CD4-positive, alpha-beta memory T cell (primary cell): ENCODE measurements at regions not wholly inside any gene's neighbourhood (a gene's known extent, or its start where the extent isn't known, plus 50 kb on each side); places are given as distances from the start of the nearest gene placed in this dataset.

Source experiments
- CTCF ChIA-PET: fragments of 350-600 bp; sonication (Branson Sonifier 250); formaldehyde crosslinking; loops from one replicate; lab custom pipeline; 2021; ENCODE audit warnings: inconsistent platforms; ENCODE audit not compliant: partially characterized antibody; lab: Charles Lee
- POLR2A ChIA-PET: fragments of 350-600 bp; sonication (Branson Sonifier 250); formaldehyde crosslinking; loops from one replicate; lab custom pipeline; 2021; ENCODE audit not compliant: partially characterized antibody; lab: Charles Lee
- DNase-seq, 5 donors: peaks; one replicate each; pipeline versions ENCODE4 v3.0.0 to v3.0.0-alpha.2; 2020 to 2022; ENCODE audit warnings: mixed read lengths in 1 of 5
- H3K27ac ChIP-seq: one replicate; pipeline ENCODE4 v1.7.0; 2013; ENCODE audit warnings: low read depth, low read length
- H3K27me3 ChIP-seq: 2 replicates; pipeline ENCODE4 v1.7.0; 2013; ENCODE audit warnings: mild to moderate bottlenecking, low read length, moderate library complexity; ENCODE audit not compliant: insufficient read depth
- H3K36me3 ChIP-seq: 2 replicates; pipeline ENCODE4 v1.7.0; 2013; ENCODE audit warnings: mild to moderate bottlenecking, low read length, moderate library complexity; ENCODE audit not compliant: insufficient read depth
- H3K4me1 ChIP-seq: 2 replicates; pipeline ENCODE4 v1.7.0; 2013; ENCODE audit warnings: mild to moderate bottlenecking, low read length, moderate library complexity; ENCODE audit not compliant: insufficient read depth
- H3K4me3 ChIP-seq, 2 donors: one replicate each; pipeline ENCODE4 v1.7.0; 2013; ENCODE audit warnings: low read length in 2 of 2, mild to moderate bottlenecking in 1 of 2
- H3K9me3 ChIP-seq, 2 donors: one replicate each; pipeline ENCODE4 v1.7.0; 2013; ENCODE audit warnings: low read length in 2 of 2, control low read depth in 1 of 2; ENCODE audit not compliant: control insufficient read depth in 1 of 2
- H3K27ac Mint-ChIP-seq, 7 donors: one replicate each; pipeline ENCODE4 v1.8.0; 2020 to 2021; ENCODE audit warnings: mixed read lengths in 7 of 7, mild to moderate bottlenecking in 6 of 7, inconsistent platforms in 3 of 7, moderate library complexity in 3 of 7
- H3K27me3 Mint-ChIP-seq, 2 donors: one replicate each; pipeline ENCODE4 v1.8.0; 2020 to 2021; ENCODE audit warnings: mixed read lengths in 2 of 2
- H3K36me3 Mint-ChIP-seq, 2 donors: one replicate each; pipeline ENCODE4 v1.8.0; 2020 to 2021; ENCODE audit warnings: mixed read lengths in 2 of 2, inconsistent platforms in 1 of 2, mild to moderate bottlenecking in 1 of 2
- H3K4me1 Mint-ChIP-seq, 4 donors: one replicate each; pipeline ENCODE4 v1.8.0; 2020 to 2021; ENCODE audit warnings: mixed read lengths in 4 of 4, mild to moderate bottlenecking in 1 of 4
- H3K4me3 Mint-ChIP-seq, 8 donors: one replicate each; pipeline ENCODE4 v1.8.0; 2020 to 2021; ENCODE audit warnings: mixed read lengths in 8 of 8, mild to moderate bottlenecking in 7 of 8, moderate library complexity in 6 of 8, inconsistent platforms in 3 of 8
- H3K9me3 Mint-ChIP-seq, 8 donors: one replicate each; pipeline ENCODE4 v1.8.0; 2020 to 2021; ENCODE audit warnings: mixed read lengths in 8 of 8, mild to moderate bottlenecking in 5 of 8, inconsistent platforms in 3 of 8, moderate library complexity in 1 of 8
- intact Hi-C: fragments of 100-400 bp; cut with micrococcal nuclease; formaldehyde crosslinking; loops from one replicate; pipeline ENCODE4 v1.15.1; 2023

DNA sequence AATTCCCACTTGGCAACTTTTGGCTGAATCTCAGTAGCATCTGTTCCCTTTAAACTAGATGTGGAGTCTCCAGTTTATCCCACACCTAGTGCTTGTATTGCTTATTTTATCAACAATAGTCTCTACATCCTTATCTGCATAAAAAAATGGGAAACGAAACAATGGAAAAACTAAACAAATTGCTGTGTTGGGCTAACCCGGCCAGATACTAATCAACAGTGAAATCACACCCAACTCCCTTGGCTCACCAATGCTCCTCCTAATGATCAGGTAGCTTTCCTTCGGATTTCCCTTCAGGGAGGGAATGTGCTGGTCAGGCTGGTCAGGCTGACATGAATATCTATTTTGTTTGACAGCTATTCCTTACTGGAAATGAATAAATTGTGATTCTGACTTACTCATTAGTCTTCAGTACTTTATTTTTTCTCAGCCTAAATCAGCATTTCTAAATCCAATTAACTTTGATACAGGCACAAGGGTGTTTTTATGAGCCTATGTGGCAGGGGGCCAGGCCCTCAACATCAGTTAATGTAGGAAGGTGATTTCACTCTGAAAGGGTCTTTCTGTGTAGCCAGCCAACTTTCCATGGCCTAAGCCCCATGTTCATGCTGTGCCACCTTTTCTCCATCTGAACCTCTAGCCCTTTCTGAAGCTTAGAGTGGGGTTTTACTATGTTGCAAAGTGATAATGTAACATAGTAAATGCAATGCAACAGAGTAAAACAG, 170.5 kb upstream of the NPSR1 start:
- Histone ChIP-seq H3K4me1 (no peaks in the 10 kb centered on the region), H3K27ac (no peak overlapping the region), H3K36me3 (no peaks in the 10 kb centered on the region), H3K9me3 (no peaks in the 10 kb centered on the region), H3K27me3 (no peaks in the 10 kb centered on the region), H3K4me3 (no peak overlapping the region)
- ChIA-PET CTCF (no interaction called here), POLR2A (no interaction called here)
- Mint-ChIP-seq H3K27me3 (no peaks in the 10 kb centered on the region), H3K4me1 (no peaks in the 10 kb centered on the region), H3K27ac (no peak overlapping the region), H3K9me3 (peaks cover 2 to 16% (median 6%) of the 10 kb centered on the region in 8 donors), H3K36me3 (no peaks in the 10 kb centered on the region), H3K4me3 (no peak overlapping the region)
- no peak for DNase-seq
- intact Hi-C loops = no loop called here

DNA sequence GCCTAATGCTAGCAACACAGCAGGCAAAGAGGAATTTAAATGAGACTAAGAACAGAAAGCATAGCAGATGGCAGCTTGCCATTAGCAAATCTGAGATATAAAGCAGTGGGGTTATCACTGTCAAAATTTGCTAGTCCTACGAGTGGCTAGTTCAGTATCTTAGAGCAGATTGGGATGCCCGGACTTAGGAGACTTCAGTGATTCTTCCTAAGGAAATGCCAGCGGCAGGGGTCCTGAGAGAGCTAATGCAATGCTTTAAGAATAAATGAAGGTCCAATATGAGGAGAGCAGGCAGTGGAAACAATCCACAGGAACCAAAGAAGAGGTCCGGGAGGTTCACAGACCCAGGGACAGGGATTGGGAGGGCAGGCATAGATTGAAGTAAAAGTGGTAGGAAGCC, 169.3 kb upstream of the NPSR1 start:
- intact Hi-C loops = no loop called here
- CTCF ChIA-PET = no interaction called here

DNA sequence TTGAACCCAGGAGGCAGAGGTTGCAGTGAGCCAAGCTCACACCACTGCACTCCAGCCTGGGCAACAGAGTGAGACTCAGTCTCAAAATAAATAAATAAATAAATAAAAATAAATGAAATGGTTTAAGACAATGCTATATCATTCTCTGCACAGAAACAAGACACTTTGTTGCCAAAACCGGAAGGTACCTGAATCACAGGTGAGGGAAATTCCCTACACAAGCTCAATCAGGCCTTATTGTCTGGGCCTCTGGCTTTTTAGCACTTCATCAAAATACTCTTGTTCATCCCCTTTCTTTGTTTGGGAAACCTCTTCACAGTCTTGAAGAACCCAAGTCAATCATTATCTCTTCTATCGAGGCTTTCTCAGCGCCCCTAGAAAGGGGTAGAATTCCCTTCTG, 166.1 kb upstream of the NPSR1 start:
- Histone ChIP-seq H3K27me3 (no peaks in the 10 kb centered on the region), H3K36me3 (no peaks in the 10 kb centered on the region), H3K9me3 (no peaks in the 10 kb centered on the region), H3K4me3 (no peak overlapping the region), H3K27ac (no peak overlapping the region), H3K4me1 (no peaks in the 10 kb centered on the region)
- intact Hi-C loops = no loop called here
- no peak overlapping the region for H3K27ac Mint-ChIP-seq
- ChIA-PET POLR2A (no interaction called here), CTCF (no interaction called here)
- no peaks in the 10 kb centered on the region for H3K4me1 Mint-ChIP-seq
- no peaks in the 10 kb centered on the region for H3K36me3 Mint-ChIP-seq
- peaks cover 0 to 2% of the 10 kb centered on the region in 2 donors for H3K27me3 Mint-ChIP-seq
- peaks cover 0 to 7% (median 4%) of the 10 kb centered on the region in 8 donors for H3K9me3 Mint-ChIP-seq
- H3K4me3 Mint-ChIP-seq = no peak overlapping the region
- DNase-seq = no peak

More for the DNA sequence above, 169.3 kb upstream of the NPSR1 start:
- Histone ChIP-seq H3K27ac (no peak overlapping the region), H3K4me3 (no peak overlapping the region), H3K27me3 (no peaks in the 10 kb centered on the region), H3K9me3 (no peaks in the 10 kb centered on the region), H3K36me3 (no peaks in the 10 kb centered on the region), H3K4me1 (no peaks in the 10 kb centered on the region)
- Mint-ChIP-seq H3K4me1 (no peaks in the 10 kb centered on the region), H3K27ac (no peak overlapping the region), H3K36me3 (no peaks in the 10 kb centered on the region), H3K4me3 (no peak overlapping the region), H3K9me3 (peaks cover 0 to 9% (median 2%) of the 10 kb centered on the region in 8 donors), H3K27me3 (no peaks in the 10 kb centered on the region)
- DNase-seq = no peak
- POLR2A ChIA-PET = no interaction called here

DNA sequence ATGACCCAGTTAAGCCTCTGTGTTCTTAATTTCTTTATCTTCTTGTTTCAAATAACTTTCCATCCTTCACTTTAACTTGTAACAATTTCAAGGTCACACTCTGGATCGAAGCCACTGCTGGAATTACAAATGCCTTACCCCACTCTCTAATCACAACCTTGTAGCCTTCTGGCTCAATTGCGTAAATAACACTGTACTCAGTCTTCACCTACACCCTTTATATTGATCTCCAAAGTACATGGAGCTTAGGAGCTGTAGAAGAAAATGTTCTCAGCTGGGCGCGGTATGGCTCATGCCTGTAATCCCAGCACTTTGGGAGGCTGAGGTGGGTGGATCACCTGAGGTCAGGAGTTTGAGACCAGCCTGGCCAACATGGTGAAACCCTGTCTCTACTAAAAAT, 164.3 kb upstream of the NPSR1 start:
- no peak overlapping the region for H3K27ac ChIP-seq
- H3K9me3 ChIP-seq = no peaks in the 10 kb centered on the region
- Mint-ChIP-seq H3K4me1 (no peaks in the 10 kb centered on the region), H3K27ac (no peak overlapping the region), H3K9me3 (peaks cover 0 to 7% (median 4%) of the 10 kb centered on the region in 8 donors), H3K27me3 (peaks cover 0 to 2% of the 10 kb centered on the region in 2 donors), H3K4me3 (no peak overlapping the region), H3K36me3 (no peaks in the 10 kb centered on the region)
- ChIA-PET POLR2A (no interaction called here), CTCF (no interaction called here)
- no peaks in the 10 kb centered on the region for H3K36me3 ChIP-seq
- no peak overlapping the region for H3K4me3 ChIP-seq
- intact Hi-C loops = no loop called here
- no peaks in the 10 kb centered on the region for H3K27me3 ChIP-seq
- no peak for DNase-seq
- no peaks in the 10 kb centered on the region for H3K4me1 ChIP-seq

GRCh38 chr7:34497153-34497777, 160.8 kb upstream of the NPSR1 start:
- no peak overlapping the region for H3K27ac Mint-ChIP-seq
- H3K9me3 Mint-ChIP-seq = peaks cover 0 to 11% (median 3%) of the 10 kb centered on the region in 8 donors
- no peak overlapping the region for H3K4me3 Mint-ChIP-seq
- ChIA-PET CTCF (no interaction called here), POLR2A (no interaction called here)
- DNase-seq = no peak
- no peak overlapping the region for H3K4me3 ChIP-seq
- H3K9me3 ChIP-seq = no peaks in the 10 kb centered on the region
- H3K4me1 Mint-ChIP-seq = no peaks in the 10 kb centered on the region
- no peaks in the 10 kb centered on the region for H3K4me1 ChIP-seq
- H3K27ac ChIP-seq = no peak overlapping the region
- peaks cover 0 to 2% of the 10 kb centered on the region in 2 donors for H3K27me3 Mint-ChIP-seq
- intact Hi-C loops = no loop called here
- no peaks in the 10 kb centered on the region for H3K27me3 ChIP-seq
- no peaks in the 10 kb centered on the region for H3K36me3 Mint-ChIP-seq
- no peaks in the 10 kb centered on the region for H3K36me3 ChIP-seq

DNA sequence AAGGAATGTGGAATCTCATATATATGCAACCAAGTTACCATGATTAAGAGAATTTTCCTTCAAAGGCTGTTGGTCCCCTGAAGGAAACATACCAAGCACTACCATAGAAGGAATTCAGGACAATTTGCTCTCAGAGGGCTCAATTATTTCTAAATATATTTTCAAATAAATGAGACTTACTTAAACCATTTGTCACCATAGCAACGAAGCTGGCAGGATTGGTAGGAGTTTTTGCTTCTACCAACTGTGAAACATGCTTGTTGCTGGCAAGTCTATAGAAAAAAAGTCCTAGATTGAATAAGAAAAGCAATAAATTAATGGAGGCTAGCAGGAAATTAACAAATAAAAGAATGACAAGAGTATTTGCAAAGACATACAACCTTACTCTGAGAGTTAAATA, 156.9 kb upstream of the NPSR1 start:
- H3K36me3 Mint-ChIP-seq = no peaks in the 10 kb centered on the region
- ChIA-PET CTCF (no interaction called here), POLR2A (no interaction called here)
- Histone ChIP-seq H3K9me3 (no peaks in the 10 kb centered on the region), H3K27ac (no peak overlapping the region), H3K4me1 (no peaks in the 10 kb centered on the region), H3K36me3 (no peaks in the 10 kb centered on the region), H3K4me3 (no peak overlapping the region), H3K27me3 (no peaks in the 10 kb centered on the region)
- H3K9me3 Mint-ChIP-seq = peaks cover 0 to 6% (median under 1%) of the 10 kb centered on the region in 8 donors
- H3K27ac Mint-ChIP-seq = no peak overlapping the region
- no peak for DNase-seq
- intact Hi-C loops = no loop called here
- H3K4me3 Mint-ChIP-seq = no peak overlapping the region
- H3K27me3 Mint-ChIP-seq = no peaks in the 10 kb centered on the region
- no peaks in the 10 kb centered on the region for H3K4me1 Mint-ChIP-seq

DNA sequence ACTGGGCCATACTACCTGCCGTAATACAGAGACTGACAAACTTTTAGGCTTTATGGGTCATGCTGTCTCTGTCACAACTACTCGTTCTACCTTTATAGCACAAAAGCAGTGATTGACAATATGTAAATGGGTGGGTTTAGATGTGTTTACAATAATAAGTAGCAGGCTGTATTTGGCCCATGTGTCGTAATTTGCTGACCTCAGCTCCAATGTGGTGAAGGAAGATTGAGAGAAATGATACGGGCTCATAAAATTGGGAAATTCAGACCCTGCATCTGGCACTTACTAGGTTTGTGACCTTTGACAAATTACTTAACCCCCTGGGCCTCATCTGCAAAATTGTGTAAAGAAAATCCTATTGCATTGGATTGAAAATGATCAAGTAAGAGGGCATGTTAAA, 150.8 kb upstream of the NPSR1 start:
- Mint-ChIP-seq H3K9me3 (peaks cover 2 to 12% (median 6%) of the 10 kb centered on the region in 8 donors), H3K36me3 (no peaks in the 10 kb centered on the region), H3K27ac (no peak overlapping the region), H3K4me1 (no peaks in the 10 kb centered on the region), H3K27me3 (no peaks in the 10 kb centered on the region), H3K4me3 (no peak overlapping the region)
- Histone ChIP-seq H3K27ac (no peak overlapping the region), H3K36me3 (no peaks in the 10 kb centered on the region), H3K9me3 (no peaks in the 10 kb centered on the region), H3K27me3 (no peaks in the 10 kb centered on the region), H3K4me1 (no peaks in the 10 kb centered on the region), H3K4me3 (no peak overlapping the region)
- no peak for DNase-seq
- CTCF ChIA-PET = no interaction called here
- intact Hi-C loops = no loop called here
- POLR2A ChIA-PET = no interaction called here
